MM.1S (cell line): ENCODE measurements at regions not wholly inside any gene's neighbourhood (a gene's known extent, or its start where the extent isn't known, plus 50 kb on each side); places are given as distances from the start of the nearest gene placed in this dataset.

Experiments used
- DNase-seq: peaks from one replicate; pipeline ENCODE4 v3.0.0-alpha.2; 2015
- H2AFZ ChIP-seq: fragments of 300-600 bp; sonication (generic); 2 replicates; pipeline ENCODE4 v1.6.0; 2016; ENCODE audit warnings: antibody characterized with exemption, low read length
- H3F3A ChIP-seq: fragments of 300-600 bp; sonication (generic); 2 replicates; pipeline ENCODE4 v1.6.1; 2016; ENCODE audit warnings: mild to moderate bottlenecking, antibody characterized with exemption, low read length, moderate library complexity, mixed read lengths; ENCODE audit not compliant: insufficient read depth
- H3K27ac ChIP-seq: fragments of 300-600 bp; sonication (generic); 2 replicates; pipeline ENCODE4 v1.5.1; 2016; ENCODE audit warnings: mild to moderate bottlenecking, low read length
- H3K27me3 ChIP-seq: fragments of 300-600 bp; sonication (generic); replicated peaks from 2 replicates; pipeline ENCODE4 v1.6.0; 2016; ENCODE audit warnings: low read length; ENCODE audit not compliant: insufficient read depth
- H3K36me3 ChIP-seq: fragments of 300-600 bp; sonication (generic); replicated peaks from 2 replicates; pipeline ENCODE4 v1.6.1; 2016; ENCODE audit warnings: mild to moderate bottlenecking, low read length, mixed read lengths; ENCODE audit not compliant: insufficient read depth
- H3K4me1 ChIP-seq: fragments of 300-600 bp; sonication (generic); 2 replicates; pipeline ENCODE4 v1.6.1; 2016; ENCODE audit warnings: low read length, mixed read lengths
- H3K4me2 ChIP-seq: fragments of 300-600 bp; sonication (generic); 2 replicates; pipeline ENCODE4 v1.6.0; 2016; ENCODE audit warnings: low read depth, low read length
- H3K4me3 ChIP-seq: fragments of 300-600 bp; sonication (generic); 2 replicates; pipeline ENCODE4 v1.5.1; 2016; ENCODE audit warnings: low read length, mixed read lengths
- H3K79me2 ChIP-seq: fragments of 300-600 bp; sonication (generic); 2 replicates; pipeline ENCODE4 v1.6.1; 2016; ENCODE audit warnings: mixed run types, low read length, mixed read lengths
- H3K9ac ChIP-seq: fragments of 300-600 bp; sonication (generic); 2 replicates; pipeline ENCODE4 v1.6.1; 2016; ENCODE audit warnings: low read length, mixed read lengths
- H3K9me2 ChIP-seq: fragments of 300-600 bp; sonication (generic); replicated peaks from 2 replicates; pipeline ENCODE4 v1.6.1; 2016; ENCODE audit warnings: mild to moderate bottlenecking, low read length, mixed read lengths; ENCODE audit not compliant: insufficient read depth
- H3K9me3 ChIP-seq: fragments of 300-600 bp; sonication (generic); replicated peaks from 2 replicates; pipeline ENCODE4 v1.6.1; 2016; ENCODE audit warnings: mild to moderate bottlenecking, low read length, mixed read lengths; ENCODE audit not compliant: insufficient read depth
- H4K20me1 ChIP-seq: fragments of 300-600 bp; sonication (generic); 2 replicates; pipeline ENCODE4 v1.6.1; 2016; ENCODE audit warnings: mild to moderate bottlenecking, low read length, moderate library complexity, mixed read lengths; ENCODE audit not compliant: insufficient read depth
- CTCF ChIP-seq: fragments of 300-600 bp; sonication (generic); IDR thresholded peaks from 2 replicates; pipeline ENCODE4 v1.5.1; 2016; ENCODE audit warnings: antibody characterized with exemption, low read length, mixed read lengths
- EZH2 ChIP-seq: fragments of 300-600 bp; sonication (generic); optimal IDR thresholded peaks from 2 replicates; pipeline ENCODE3; 2017; ENCODE audit warnings: low read depth, mild to moderate bottlenecking, antibody characterized with exemption, low read length, mixed read lengths
- EZH2phosphoT487 ChIP-seq: fragments of 300-600 bp; sonication (generic); IDR thresholded peaks from 2 replicates; pipeline ENCODE4 v1.6.1; 2018; ENCODE audit warnings: antibody characterized with exemption, low read length

- H3K27ac ChIP-seq: no peak overlapping the region
- peaks cover 45% of the 10 kb centered on the region for H3F3A ChIP-seq
- no peak overlapping the region for H2AFZ ChIP-seq
- no peak overlapping the region for H3K4me2 ChIP-seq
- peaks cover 35% of the 10 kb centered on the region for H3K4me1 ChIP-seq
- TF ChIP-seq CTCF: no peak
- no peak for TF ChIP-seq EZH2
- TF ChIP-seq EZH2phosphoT487: no peak
- H3K79me2 ChIP-seq: no peaks in the 10 kb centered on the region
- H3K9me2 ChIP-seq: no peaks in the 10 kb centered on the region
- DNase-seq: no peak
- no peaks in the 10 kb centered on the region for H4K20me1 ChIP-seq
- H3K36me3 ChIP-seq: no peaks in the 10 kb centered on the region
- no peak overlapping the region for H3K4me3 ChIP-seq
- no peaks in the 10 kb centered on the region for H3K27me3 ChIP-seq
- H3K9me3 ChIP-seq: no peaks in the 10 kb centered on the region
- H3K9ac ChIP-seq: no peak overlapping the region
These were observed 62.0 kb upstream of the HES1 start for GRCh38 chr3:194073926-194074325.

GRCh38 chr3:194075088-194075615, 60.8 kb upstream of the HES1 start:
- no peaks in the 10 kb centered on the region for H3K79me2 ChIP-seq
- no peaks in the 10 kb centered on the region for H3K9me3 ChIP-seq
- H3K4me1 ChIP-seq: peaks cover 33% of the 10 kb centered on the region
- no peaks in the 10 kb centered on the region for H3K36me3 ChIP-seq
- peaks cover 38% of the 10 kb centered on the region for H3F3A ChIP-seq
- no peak overlapping the region for H3K4me3 ChIP-seq
- no peak overlapping the region for H2AFZ ChIP-seq
- peak overlapping the region; percentile 14; the same call in 1 of the 2 replicates for H3K27ac ChIP-seq
- peak overlapping the region; percentile 26 for H3K4me2 ChIP-seq
- TF ChIP-seq EZH2phosphoT487: no peak
- no peak for TF ChIP-seq CTCF
- TF ChIP-seq EZH2: no peak
- H3K9ac ChIP-seq: no peak overlapping the region
- no peaks in the 10 kb centered on the region for H3K27me3 ChIP-seq
- H3K9me2 ChIP-seq: no peaks in the 10 kb centered on the region
- no peak for DNase-seq
- no peaks in the 10 kb centered on the region for H4K20me1 ChIP-seq

GRCh38 chr3:194075802-194076460, 60.0 kb upstream of the HES1 start:
- H3K36me3 ChIP-seq: no peaks in the 10 kb centered on the region
- no peaks in the 10 kb centered on the region for H4K20me1 ChIP-seq
- H3K27ac ChIP-seq: peak overlapping the region; percentile 34; the same call in 1 of the 2 replicates
- H3K27me3 ChIP-seq: no peaks in the 10 kb centered on the region
- no peak for TF ChIP-seq EZH2phosphoT487
- TF ChIP-seq EZH2: no peak
- TF ChIP-seq CTCF: peak; percentile 42
- no peaks in the 10 kb centered on the region for H3K9me3 ChIP-seq
- H3F3A ChIP-seq: peaks cover 37% of the 10 kb centered on the region
- no peak overlapping the region for H2AFZ ChIP-seq
- no peaks in the 10 kb centered on the region for H3K9me2 ChIP-seq
- H3K4me3 ChIP-seq: no peak overlapping the region
- peak overlapping the region; percentile 26 for H3K4me2 ChIP-seq
- peaks cover 33% of the 10 kb centered on the region for H3K4me1 ChIP-seq
- DNase-seq: peak; percentile 87
- no peaks in the 10 kb centered on the region for H3K79me2 ChIP-seq
- peak overlapping the region; percentile 1; the same call in 1 of the 2 replicates for H3K9ac ChIP-seq
